ENCODE measurements at regions not wholly inside any gene's neighbourhood (a gene's known extent, or its start where the extent isn't known, plus 50 kb on each side); places are given as distances from the start of the nearest gene placed in this dataset.

DNA sequence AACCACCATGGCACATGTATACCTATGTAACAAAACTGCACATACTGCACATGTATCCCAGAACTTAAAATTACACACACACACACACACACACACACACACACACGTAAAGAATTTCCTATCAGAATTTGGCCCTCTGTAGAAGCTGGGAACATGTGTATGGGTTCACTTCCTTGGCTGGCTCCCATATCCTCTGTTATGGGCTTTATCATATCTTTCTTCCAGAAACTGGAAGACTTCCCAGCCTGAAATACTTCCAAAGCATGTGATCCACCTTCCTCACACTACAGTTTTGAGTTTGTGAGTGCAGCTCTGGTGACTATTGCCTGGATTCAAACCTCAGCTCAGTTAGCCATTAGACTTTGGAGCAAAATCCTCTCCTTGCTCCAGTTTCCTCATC lies 78.6 kb upstream of the GDNF start:
- TF ChIP-seq, protein P1, sequence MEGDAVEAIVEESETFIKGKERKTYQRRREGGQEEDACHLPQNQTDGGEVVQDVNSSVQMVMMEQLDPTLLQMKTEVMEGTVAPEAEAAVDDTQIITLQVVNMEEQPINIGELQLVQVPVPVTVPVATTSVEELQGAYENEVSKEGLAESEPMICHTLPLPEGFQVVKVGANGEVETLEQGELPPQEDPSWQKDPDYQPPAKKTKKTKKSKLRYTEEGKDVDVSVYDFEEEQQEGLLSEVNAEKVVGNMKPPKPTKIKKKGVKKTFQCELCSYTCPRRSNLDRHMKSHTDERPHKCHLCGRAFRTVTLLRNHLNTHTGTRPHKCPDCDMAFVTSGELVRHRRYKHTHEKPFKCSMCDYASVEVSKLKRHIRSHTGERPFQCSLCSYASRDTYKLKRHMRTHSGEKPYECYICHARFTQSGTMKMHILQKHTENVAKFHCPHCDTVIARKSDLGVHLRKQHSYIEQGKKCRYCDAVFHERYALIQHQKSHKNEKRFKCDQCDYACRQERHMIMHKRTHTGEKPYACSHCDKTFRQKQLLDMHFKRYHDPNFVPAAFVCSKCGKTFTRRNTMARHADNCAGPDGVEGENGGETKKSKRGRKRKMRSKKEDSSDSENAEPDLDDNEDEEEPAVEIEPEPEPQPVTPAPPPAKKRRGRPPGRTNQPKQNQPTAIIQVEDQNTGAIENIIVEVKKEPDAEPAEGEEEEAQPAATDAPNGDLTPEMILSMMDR (IDR thresholded peaks at IDR 0.05; ENCODE audit: low read depth, low read length), result no peak
- no peak for TF ChIP-seq EZH2phosphoT487 (IDR thresholded peaks at IDR 0.05; ENCODE audit: low read depth)

Measured in OCI-LY3 (cell line).